Embryonic facial prominence (tissue), 1 donor: ENCODE measurements at regions not wholly inside any gene's neighbourhood (a gene's known extent, or its start where the extent isn't known, plus 50 kb on each side); places are given as distances from the start of the nearest gene placed in this dataset.
"Not testable (repeated sequence)": the region's sequence is repeated elsewhere in the genome, so short reads cannot be mapped to it uniquely, and the experiment has no call there.

Experiments used
- DNase-seq: peaks from one replicate; pipeline ENCODE4 v3.0.0-alpha.2; 2016; ENCODE audit errors: extremely low spot score

- DNase-seq, result peak; percentile 13
These were observed 82.2 kb upstream of the THBS1 start for GRCh38 chr15:39498629-39499028.

- DNase-seq, result no peak
These were observed 81.8 kb upstream of the THBS1 start for GRCh38 chr15:39499042-39499441.

DNA sequence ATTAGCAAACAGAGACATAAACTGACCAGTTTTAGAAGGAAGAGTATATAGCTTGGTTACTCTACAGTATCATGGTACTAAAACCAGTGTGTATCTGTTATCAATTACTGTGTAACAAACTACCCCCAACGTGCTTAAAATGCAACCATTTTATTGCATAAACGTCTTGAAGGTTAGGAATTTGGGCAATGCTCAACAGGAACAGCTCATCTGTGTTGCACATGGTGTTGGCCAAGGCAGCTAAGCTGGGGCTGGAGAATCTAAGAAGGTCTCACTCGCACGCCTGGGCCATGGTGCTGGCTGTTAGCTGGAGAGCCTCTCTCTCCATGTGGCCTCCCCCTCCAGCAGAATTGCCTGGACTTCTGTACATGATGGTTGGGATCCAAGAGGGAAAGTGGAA, 81.2 kb upstream of the THBS1 start:
- no peak for DNase-seq

GRCh38 chr15:39501366-39502081, 79.4 kb upstream of the THBS1 start:
- DNase-seq, result no peak

DNA sequence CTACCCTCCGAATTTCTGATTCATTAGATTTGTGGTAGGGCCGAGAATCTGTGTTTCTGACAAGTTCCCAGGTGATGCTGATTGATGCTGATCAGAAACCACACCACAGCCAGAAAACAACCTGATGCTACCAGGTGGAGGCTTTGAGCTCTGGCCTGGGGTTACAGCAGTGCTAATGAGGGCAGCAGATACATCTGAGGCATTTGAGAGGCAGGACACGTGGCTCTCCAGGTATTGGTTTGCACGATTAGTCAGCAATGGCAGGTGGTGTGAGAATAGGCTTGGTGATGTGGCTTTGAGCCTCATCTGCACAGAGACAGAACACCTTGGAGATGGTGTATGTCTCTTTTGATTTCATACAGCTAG, 78.8 kb upstream of the THBS1 start:
- no peak for DNase-seq

DNA sequence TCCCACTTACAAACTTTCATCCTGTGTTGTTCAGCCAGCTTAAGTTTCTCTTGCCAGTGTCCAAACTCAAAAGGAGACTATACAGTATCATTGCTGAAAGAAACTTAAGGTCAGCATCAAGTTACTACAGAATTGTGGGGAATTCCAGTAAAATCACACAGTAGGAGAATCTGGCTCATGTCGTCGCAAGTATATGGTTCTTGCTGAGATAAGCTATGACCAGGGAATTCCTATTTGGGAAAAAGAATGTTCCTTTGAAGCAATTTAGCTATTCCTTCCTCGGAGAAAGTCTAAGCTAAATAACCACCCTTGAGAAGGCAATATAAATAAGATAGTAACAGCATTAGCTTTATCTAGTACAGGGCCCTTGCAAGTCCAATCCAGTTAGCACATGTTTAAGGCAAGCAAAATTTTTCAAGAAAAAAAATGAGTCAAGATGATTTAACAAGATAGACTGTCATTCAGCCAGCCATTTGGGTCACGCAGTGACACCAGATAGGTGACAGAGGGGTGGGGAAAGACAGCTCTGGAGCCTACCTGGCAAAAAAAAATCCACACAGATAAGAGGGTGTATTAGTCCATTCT, 78.2 kb upstream of the THBS1 start:
- no peak for DNase-seq

DNA sequence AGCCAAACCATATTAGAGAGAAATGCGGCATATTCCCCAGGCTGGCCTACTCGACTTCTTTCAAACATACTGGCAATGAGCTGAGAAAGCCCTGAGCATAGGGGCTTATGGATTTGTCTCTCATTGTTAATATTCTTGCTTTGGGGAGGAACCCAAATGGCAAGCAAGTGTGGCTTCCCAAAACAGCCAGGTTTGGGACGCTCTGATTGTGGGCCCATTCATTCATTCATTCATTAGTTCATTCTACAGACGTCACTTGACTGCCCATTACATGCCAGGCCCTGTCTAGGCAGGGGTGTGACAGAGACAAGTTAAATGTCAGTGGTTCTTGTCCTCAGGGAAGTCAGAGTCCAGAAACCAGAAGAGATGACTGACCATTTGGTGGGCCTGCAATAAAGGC, 77.4 kb upstream of the THBS1 start:
- DNase-seq, result no peak

DNA sequence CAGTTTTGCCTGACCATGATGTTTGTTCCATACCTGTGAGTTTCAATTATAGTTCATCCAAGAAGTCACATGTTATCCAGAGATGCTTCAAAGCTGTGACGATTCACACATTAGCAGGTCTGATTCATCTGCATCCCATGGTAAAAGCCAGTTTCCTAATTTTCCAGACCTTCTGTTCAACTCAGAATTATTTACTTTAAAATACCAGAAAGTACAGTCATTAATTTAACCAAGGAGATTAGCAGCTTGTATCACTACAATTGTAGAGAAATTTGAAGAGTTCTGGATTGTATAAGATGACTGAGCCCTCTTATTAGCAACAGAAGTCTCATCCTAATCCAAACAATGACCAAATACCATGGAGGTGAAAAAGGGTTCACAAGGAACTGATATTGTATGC, 76.1 kb upstream of the THBS1 start:
- DNase-seq, result no peak

DNA sequence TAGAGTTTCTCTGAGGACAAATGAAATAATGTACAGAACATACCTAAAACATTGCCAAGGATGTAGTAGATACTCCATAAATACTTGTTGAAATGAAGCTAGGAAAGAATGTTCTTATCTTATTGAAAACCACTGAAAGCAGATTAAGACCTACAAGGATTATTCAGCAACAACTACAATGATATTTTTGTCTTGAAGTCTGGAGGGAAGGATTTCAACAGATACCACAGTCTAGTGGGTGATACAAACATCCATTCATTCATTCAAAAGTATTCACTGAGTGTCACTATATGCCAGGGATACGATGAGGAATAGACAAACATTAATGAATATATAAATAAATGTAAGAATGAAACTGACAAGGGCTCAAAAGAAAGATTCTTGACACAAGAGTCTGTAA, 74.7 kb upstream of the THBS1 start:
- DNase-seq, result no peak

GRCh38 chr15:39508536-39508935, 72.3 kb upstream of the THBS1 start:
- DNase-seq, result no peak

- DNase-seq, result no peak
These were observed 70.7 kb upstream of the THBS1 start for GRCh38 chr15:39510001-39510701.

DNA sequence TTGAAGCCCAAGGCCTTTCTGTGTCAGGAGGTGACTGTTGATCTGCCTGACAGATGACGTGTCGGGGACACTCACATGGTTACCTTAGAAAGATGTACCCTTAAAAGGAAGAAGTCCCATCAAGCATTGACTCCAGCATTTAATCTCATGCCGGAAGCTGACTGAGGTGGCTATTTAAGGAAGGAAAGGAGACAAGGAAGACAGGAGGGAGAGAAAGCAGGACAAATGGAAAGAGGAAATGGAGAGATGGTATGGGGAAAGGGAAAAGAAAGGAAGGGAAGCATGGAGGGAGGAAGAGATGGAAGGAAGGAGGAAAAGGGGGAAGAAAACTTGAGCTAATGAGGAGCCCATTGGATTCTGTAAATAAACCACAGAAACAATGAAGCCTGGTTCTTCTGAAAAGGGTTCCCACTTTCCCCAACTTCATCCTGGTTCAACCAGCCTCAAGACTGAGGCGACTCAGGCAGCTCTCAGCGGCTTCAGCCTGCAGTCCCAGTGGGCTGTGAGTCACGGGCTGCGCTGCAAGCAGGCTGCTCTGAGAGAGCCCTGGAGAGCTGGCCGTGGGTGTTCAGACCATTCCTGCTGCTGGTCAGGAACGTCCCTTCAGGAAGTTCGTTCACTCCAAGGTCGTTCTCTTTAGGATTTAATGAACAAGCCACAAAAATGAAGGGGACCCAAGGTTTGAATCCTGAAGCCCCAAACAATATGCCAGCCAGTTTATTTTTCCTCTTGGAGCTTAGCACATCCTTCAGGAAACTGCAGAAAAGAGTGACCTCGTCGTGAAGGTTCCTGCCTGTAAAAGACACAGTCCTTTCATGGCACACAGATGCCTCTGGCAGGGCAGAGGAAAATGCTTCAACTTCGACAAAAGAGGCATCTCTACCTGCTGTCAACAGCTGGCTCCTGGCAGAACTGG, 69.6 kb upstream of the THBS1 start:
- no peak for DNase-seq

GRCh38 chr15:39511916-39512260, 69.0 kb upstream of the THBS1 start:
- DNase-seq, result no peak

DNA sequence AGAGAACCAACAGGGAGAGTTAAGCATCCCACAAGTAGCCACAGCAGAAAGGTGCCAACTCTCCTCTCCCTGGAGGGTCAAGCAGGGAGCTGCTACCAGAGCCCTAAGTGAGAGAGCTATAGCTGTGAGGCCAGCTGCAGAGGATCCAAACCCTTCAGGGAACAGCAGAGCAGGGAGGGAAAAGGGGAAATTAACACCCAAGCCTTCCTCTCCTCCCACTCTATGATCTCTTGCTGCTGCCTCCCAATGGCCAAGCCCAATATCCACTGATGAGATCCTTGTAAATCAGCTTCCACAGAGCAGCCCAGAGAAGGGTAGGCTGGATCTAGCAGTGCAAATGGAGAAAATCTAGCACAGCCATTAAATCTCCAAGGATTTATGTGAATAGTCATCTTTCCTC, 68.2 kb upstream of the THBS1 start:
- DNase-seq, result no peak

DNA sequence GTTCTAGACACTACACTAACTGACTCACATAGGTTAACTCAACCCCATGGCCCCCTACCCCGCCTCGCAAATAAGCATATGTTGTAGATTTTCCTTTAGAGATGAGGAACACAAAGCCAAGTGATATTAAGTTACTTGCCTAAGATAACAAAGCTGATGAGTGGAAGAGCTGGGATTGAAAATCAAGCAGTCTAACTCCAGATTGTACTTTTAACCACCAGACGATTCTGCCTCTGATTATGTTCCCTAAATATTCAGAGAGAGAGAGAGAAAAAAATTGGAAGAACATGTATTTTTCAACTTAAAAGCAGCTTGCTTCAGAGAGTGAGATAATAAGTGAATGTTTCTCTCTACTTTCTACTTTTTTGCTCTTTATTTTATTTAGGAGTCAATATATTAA, 66.9 kb upstream of the THBS1 start:
- no peak for DNase-seq

GRCh38 chr15:39514933-39515332, 65.9 kb upstream of the THBS1 start:
- DNase-seq, result no peak

DNA sequence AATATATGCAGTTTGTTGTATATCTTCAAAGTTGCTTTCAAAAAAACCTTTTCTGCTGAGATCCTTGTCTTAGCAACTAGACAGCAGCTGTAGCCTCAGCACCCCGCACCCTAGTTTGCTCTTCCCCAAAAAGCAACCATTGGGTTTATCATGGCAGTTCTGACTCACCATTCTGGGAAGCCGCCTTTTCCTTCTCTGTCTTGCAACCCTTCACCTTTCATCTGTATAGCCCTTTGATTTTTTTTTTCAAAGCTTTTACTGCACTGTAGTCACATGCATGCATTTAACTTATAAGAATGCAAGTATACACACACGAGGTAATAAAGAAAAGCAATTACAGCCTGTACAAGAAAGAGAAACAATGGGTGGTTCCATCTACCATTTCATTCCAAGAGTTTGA, 65.1 kb upstream of the THBS1 start:
- no peak for DNase-seq

DNA sequence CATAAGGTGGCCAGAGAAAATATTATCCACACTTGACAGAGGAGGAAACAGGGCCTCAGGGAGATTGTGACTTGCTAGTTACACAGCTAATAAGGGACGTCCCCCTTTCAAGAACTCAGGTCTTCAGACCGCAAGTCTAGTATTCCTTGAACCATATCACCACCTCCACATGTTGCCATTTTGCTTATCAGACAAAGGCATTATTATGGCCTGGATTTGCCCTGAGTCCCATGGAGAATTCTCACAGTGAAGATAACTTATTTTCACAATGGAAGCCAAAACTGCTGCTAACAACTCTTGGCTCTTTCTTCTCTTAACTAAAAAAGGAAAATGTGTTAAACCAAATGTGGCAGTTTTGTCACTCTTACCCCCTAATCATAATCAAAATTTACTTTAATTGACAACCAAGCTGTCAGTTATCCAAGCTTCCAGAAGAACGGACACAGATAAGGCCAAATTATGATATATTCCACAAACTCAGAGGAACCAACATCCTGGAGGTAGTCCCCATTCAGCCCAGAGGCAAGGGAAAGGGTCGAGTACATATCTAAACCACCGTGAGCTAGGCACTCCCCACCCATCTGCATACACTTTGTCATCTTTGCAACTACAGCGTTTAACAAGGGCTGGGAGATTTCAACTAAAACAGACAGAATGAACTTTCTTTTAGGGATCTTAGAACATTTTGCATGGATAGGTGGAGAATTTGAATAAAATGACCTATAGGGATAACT, 63.6 kb upstream of the THBS1 start:
- DNase-seq, result no peak

- not testable (repeated sequence) for DNase-seq
These were observed 56.9 kb upstream of the THBS1 start for GRCh38 chr15:39523968-39524367.

DNA sequence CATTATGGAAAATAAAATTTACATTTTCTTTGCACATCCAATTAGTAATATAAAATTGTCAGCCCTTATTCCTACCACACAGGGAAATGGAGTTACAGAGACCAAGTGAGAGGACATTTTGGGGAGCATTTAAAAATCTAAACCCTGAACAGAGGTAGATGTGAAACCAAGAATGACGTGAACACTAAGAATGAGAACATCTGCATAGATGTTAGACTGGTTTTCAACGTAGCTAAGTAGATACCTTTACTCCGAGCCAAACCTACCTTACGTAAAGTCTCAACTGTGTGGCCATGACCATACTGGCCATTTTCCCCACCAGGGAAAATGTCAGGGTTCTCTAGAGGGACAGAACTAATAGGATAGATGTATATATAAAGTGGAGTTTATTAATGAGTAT, 51.4 kb upstream of the THBS1 start:
- DNase-seq, result no peak

DNA sequence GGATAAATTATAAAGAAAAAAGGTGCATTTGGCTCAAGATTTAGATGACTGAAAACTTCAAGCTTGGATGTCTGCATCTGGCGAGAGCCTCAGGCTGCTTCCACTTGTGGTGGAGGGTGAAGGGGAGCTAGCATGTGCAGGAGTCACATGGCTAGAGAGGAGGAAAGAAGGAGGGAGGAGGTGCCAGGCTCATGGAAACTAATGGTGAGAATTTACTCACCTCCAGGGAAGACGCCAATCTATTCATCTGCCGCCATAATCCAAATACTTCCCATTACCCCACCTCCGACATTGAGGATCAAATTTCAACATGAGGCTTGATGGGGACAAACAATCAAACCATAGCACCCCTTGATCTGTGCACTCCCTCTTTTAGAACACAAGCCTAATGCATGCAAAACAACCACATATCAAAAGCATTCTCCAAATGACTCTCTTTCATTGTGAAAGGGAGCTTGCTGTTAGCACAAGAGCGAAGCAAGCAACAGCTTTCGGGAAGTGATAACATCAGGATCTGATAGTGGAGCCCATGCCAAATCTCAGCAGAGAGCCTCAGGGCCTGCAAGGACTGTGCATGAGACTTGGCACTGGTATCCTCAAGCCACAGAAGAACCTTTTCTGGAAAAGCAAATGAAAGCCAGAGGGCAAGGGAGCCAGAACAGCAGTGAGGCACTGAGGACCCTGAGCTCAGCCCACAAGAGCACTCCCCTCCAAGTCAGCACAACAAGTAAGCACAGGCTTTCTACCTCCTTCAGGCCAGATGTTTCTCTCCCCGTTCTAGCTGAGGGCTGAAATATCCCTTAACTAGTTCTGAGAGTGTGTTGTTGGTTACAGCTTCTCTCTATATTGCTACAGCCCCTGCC, 50.2 kb upstream of the THBS1 start:
- no peak for DNase-seq
